ENCODE measurements at regions not wholly inside any gene's neighbourhood (a gene's known extent, or its start where the extent isn't known, plus 50 kb on each side); places are given as distances from the start of the nearest gene placed in this dataset.
A peak's percentile ranks its signal among the peaks of the same experiment; 100 is the strongest.

GRCh38 chr12:102542816-102543440 lies 62.6 kb upstream of the IGF1 start:
- DNase-seq (ENCODE audit: low read depth): no peak
- no peak overlapping the region for H3K4me3 ChIP-seq (ENCODE audit: low read depth, low read length)
- TF ChIP-seq CTCF (conservative IDR thresholded peaks at IDR 0.05; ENCODE audit: low read depth, low read length): no peak

GRCh38 chr12:102540815-102541385 lies 60.5 kb upstream of the IGF1 start:
- H3K4me3 ChIP-seq (ENCODE audit: low read depth, low read length): no peak overlapping the region
- no peak for TF ChIP-seq CTCF (conservative IDR thresholded peaks at IDR 0.05; ENCODE audit: low read depth, low read length)
- DNase-seq (ENCODE audit: low read depth): no peak

- H3K4me3 ChIP-seq (ENCODE audit: low read depth, low read length): no peak overlapping the region
- no peak for TF ChIP-seq CTCF (conservative IDR thresholded peaks at IDR 0.05; ENCODE audit: low read depth, low read length)
- peak; percentile 66 for DNase-seq (ENCODE audit: low read depth)
These were observed 59.5 kb upstream of the IGF1 start for GRCh38 chr12:102539651-102540553.

GRCh38 chr12:102535306-102535705 lies 54.9 kb upstream of the IGF1 start:
- H3K4me3 ChIP-seq (ENCODE audit: low read depth, low read length): no peak overlapping the region
- DNase-seq (ENCODE audit: low read depth): no peak
- no peak for TF ChIP-seq CTCF (conservative IDR thresholded peaks at IDR 0.05; ENCODE audit: low read depth, low read length)

GRCh38 chr12:102534899-102535298 lies 54.5 kb upstream of the IGF1 start:
- no peak for DNase-seq (ENCODE audit: low read depth)
- TF ChIP-seq CTCF (conservative IDR thresholded peaks at IDR 0.05; ENCODE audit: low read depth, low read length): no peak
- H3K4me3 ChIP-seq (ENCODE audit: low read depth, low read length): no peak overlapping the region

GRCh38 chr12:102533483-102534215 lies 53.3 kb upstream of the IGF1 start:
- no peak for TF ChIP-seq CTCF (conservative IDR thresholded peaks at IDR 0.05; ENCODE audit: low read depth, low read length)
- no peak overlapping the region for H3K4me3 ChIP-seq (ENCODE audit: low read depth, low read length)
- no peak for DNase-seq (ENCODE audit: low read depth)
